B cell (primary cell): ENCODE measurements at regions not wholly inside any gene's neighbourhood (a gene's known extent, or its start where the extent isn't known, plus 50 kb on each side); places are given as distances from the start of the nearest gene placed in this dataset.

Experiments used
- EZH2 ChIP-seq: IDR thresholded peaks from 2 replicates; pipeline ENCODE4 v1.6.1; 2012; ENCODE audit warnings: borderline replicate concordance, low read depth, mild to moderate bottlenecking, moderate library complexity, low read length; ENCODE audit not compliant: insufficient read depth, poor library complexity, severe bottlenecking
- TF ChIP-seq, protein P1 (sequence below): fragments of 200-600 bp; IDR thresholded peaks from one replicate; pipeline ENCODE4 v1.8.0; 2022; ENCODE audit warnings: antibody characterized with exemption, mild to moderate bottlenecking

DNA sequence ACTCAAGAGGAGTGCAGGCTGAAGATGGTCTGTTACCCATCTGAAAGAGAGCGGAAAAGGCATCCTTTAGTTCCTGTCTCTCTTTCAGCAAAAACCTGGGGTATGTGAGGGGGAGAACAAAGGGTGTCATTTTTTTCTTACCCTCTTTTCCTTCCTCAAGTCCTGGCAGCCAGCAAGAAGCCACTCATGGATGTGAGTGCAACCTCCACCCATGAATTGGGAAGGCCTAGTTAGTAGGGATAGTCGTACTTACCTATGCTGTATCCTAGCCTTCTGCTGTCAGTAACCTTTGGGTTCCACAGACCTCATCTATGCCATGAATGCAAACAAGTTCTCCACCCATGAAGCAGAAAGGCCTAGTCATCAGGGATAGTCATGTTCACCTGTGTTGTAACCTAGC, 472.8 kb downstream of the ZIC1 start:
- no peak for TF ChIP-seq EZH2
- TF ChIP-seq, protein P1, sequence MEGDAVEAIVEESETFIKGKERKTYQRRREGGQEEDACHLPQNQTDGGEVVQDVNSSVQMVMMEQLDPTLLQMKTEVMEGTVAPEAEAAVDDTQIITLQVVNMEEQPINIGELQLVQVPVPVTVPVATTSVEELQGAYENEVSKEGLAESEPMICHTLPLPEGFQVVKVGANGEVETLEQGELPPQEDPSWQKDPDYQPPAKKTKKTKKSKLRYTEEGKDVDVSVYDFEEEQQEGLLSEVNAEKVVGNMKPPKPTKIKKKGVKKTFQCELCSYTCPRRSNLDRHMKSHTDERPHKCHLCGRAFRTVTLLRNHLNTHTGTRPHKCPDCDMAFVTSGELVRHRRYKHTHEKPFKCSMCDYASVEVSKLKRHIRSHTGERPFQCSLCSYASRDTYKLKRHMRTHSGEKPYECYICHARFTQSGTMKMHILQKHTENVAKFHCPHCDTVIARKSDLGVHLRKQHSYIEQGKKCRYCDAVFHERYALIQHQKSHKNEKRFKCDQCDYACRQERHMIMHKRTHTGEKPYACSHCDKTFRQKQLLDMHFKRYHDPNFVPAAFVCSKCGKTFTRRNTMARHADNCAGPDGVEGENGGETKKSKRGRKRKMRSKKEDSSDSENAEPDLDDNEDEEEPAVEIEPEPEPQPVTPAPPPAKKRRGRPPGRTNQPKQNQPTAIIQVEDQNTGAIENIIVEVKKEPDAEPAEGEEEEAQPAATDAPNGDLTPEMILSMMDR, result no peak
